HCT116 (cell line): ENCODE measurements at regions not wholly inside any gene's neighbourhood (a gene's known extent, or its start where the extent isn't known, plus 50 kb on each side); places are given as distances from the start of the nearest gene placed in this dataset.
A peak's percentile ranks its signal among the peaks of the same experiment; 100 is the strongest.

Experiments
- ATAC-seq: fragments of 200-7000 bp; cut with Tn5 transposase; 2 replicates; pipeline ENCODE4 v1.9.1; 2020; ENCODE audit warnings: mild to moderate bottlenecking, moderate library complexity
- BruUV-seq: library from RNA; stranded (reverse); fragments of 400-500 nt; replicated peaks from 2 replicates; lab custom pipeline; 2021; lab: Mats Ljungman, UMichigan
- CTCF ChIA-PET: fragments of 300-600 bp; sonication (Branson Sonifier 250); formaldehyde crosslinking; loops from one replicate; lab custom pipeline; 2021; ENCODE audit warnings: antibody characterized with exemption; lab: Charles Lee
- POLR2A ChIA-PET: fragments of 300-600, 350-600 bp; sonication (Branson Sonifier 250); formaldehyde crosslinking; loops from one replicate; lab custom pipeline; 2021; ENCODE audit warnings: antibody characterized with exemption; lab: Charles Lee
- RAD21 ChIA-PET, 2 experiments: fragments of 300-600 bp; sonication (Branson Sonifier 250); formaldehyde crosslinking; loops; one replicate each; lab custom pipeline; 2023; ENCODE audit warnings: low total read pairs in 2 of 2; ENCODE audit not compliant: uncharacterized antibody in 2 of 2, unreplicated experiment in 2 of 2, low non-redundant PET in 1 of 2; lab: Charles Lee
- DNase-seq: peaks from one replicate; pipeline ENCODE4 v3.0.0-alpha.2; 2010; ENCODE audit warnings: low read depth, low spot score
- H2AFZ ChIP-seq: fragments of 200-600 bp; shearing (Covaris generic), sonication (generic); 2 replicates; pipeline ENCODE4 v1.6.1; 2017; ENCODE audit warnings: low read depth, mixed run types, mixed read lengths, antibody characterized with exemption, low read length; ENCODE audit not compliant: poor library complexity, severe bottlenecking
- H3K27ac ChIP-seq: 2 replicates; pipeline ENCODE4 v1.5.1; 2012; ENCODE audit warnings: low read depth, low read length
- H3K27me3 ChIP-seq: fragments of 200-600 bp; sonication (generic); 2 replicates; pipeline ENCODE4 v1.6.1; 2016; ENCODE audit warnings: mixed run types, low read length, mixed read lengths; ENCODE audit not compliant: insufficient read depth
- H3K36me3 ChIP-seq, 2 experiments: fragments of 200-500 bp in 1 of 2; fragments of 200-600 bp in 1 of 2; sonication (Bioruptor generic) in 1 of 2; sonication (generic) in 1 of 2; 2 replicates each; pipeline versions ENCODE4 v1.5.1 to v1.6.1; 2014 to 2016; ENCODE audit warnings: low read length in 2 of 2, inconsistent platforms in 1 of 2, mixed read lengths in 1 of 2, mixed run types in 1 of 2; ENCODE audit not compliant: insufficient read depth in 2 of 2, control insufficient read depth in 1 of 2
- H3K4me1 ChIP-seq, 2 experiments: fragments of 200-600 bp in 1 of 2; sonication (generic) in 1 of 2; 2 replicates each; pipeline versions ENCODE4 v1.5.1 to v1.6.1; 2012 to 2017; ENCODE audit warnings: low read length in 2 of 2, inconsistent platforms in 1 of 2, mild to moderate bottlenecking in 1 of 2, mixed read lengths in 1 of 2, mixed run types in 1 of 2, moderate library complexity in 1 of 2; ENCODE audit not compliant: insufficient read depth in 2 of 2, control insufficient read depth in 1 of 2
- H3K4me2 ChIP-seq: fragments of 200-600 bp; sonication (generic); 2 replicates; pipeline ENCODE4 v1.6.1; 2017; ENCODE audit warnings: mixed run types, low read length, mixed read lengths
- H3K4me3 ChIP-seq, 2 experiments: fragments of 200-600 bp in 1 of 2; sonication (generic) in 1 of 2; replicated peaks in 1 of 2; 2 replicates each; pipeline ENCODE4 v1.5.1; 2011 to 2016; ENCODE audit warnings: low read length in 2 of 2, control low read depth in 1 of 2, low read depth in 1 of 2, mild to moderate bottlenecking in 1 of 2, mixed read lengths in 1 of 2, mixed run types in 1 of 2
- H3K79me2 ChIP-seq: fragments of 200-600 bp; sonication (generic); 2 replicates; pipeline ENCODE4 v1.6.1; 2017; ENCODE audit warnings: mild to moderate bottlenecking, mixed run types, low read length, moderate library complexity, mixed read lengths; ENCODE audit not compliant: insufficient read depth
- H3K9ac ChIP-seq: fragments of 200-600 bp; sonication (generic); 2 replicates; pipeline ENCODE4 v1.6.1; 2016; ENCODE audit warnings: low read length, mixed read lengths
- H3K9me2 ChIP-seq: fragments of 200-600 bp; sonication (generic), shearing (Covaris generic); 2 replicates; pipeline ENCODE4 v1.6.1; 2017; ENCODE audit warnings: mixed run types, mild to moderate bottlenecking, moderate library complexity; ENCODE audit not compliant: insufficient read depth
- H3K9me3 ChIP-seq, 2 experiments: fragments of 200-500 bp in 1 of 2; fragments of 200-600 bp in 1 of 2; sonication (Bioruptor generic) in 1 of 2; sonication (generic) in 1 of 2; 2 replicates each; pipeline ENCODE4 v1.6.1; 2014 to 2017; ENCODE audit warnings: low read length in 2 of 2, mixed read lengths in 2 of 2, inconsistent platforms in 1 of 2, low read depth in 1 of 2, mild to moderate bottlenecking in 1 of 2, mixed run types in 1 of 2, moderate library complexity in 1 of 2; ENCODE audit not compliant: control insufficient read depth in 1 of 2, insufficient read depth in 1 of 2
- H4K20me1 ChIP-seq: fragments of 200-600 bp; sonication (generic), shearing (Covaris generic); 2 replicates; pipeline ENCODE4 v1.6.1; 2017; ENCODE audit warnings: mixed run types, mild to moderate bottlenecking, moderate library complexity; ENCODE audit not compliant: insufficient read depth
- CEBPB ChIP-seq: IDR thresholded peaks from 2 replicates; pipeline ENCODE4 v1.6.1; 2012; ENCODE audit warnings: low read depth
- POLR2A ChIP-seq: IDR thresholded peaks from 2 replicates; pipeline ENCODE4 v1.7.0; 2011; ENCODE audit warnings: borderline replicate concordance; ENCODE audit not compliant: insufficient read depth, insufficient read length; ENCODE audit errors: extremely low read depth
- RAD21 ChIP-seq: IDR thresholded peaks from 2 replicates; pipeline ENCODE4 v1.6.1; 2012; ENCODE audit warnings: low read depth, mild to moderate bottlenecking
- intact Hi-C: fragments of 100-400 bp; cut with micrococcal nuclease; formaldehyde crosslinking; loops from 2 replicates; pipeline ENCODE4 v1.10.0; 2022
- TF ChIP-seq, protein P1 (sequence below), 3 experiments: fragments of 200-600 bp in 1 of 3; sonication (generic) in 1 of 3; IDR thresholded peaks in 2 of 3; conservative IDR thresholded peaks in 1 of 3; 2 replicates each; pipeline ENCODE4 v1.5.1; 2012 to 2017; ENCODE audit warnings: low read depth in 2 of 3, low read length in 2 of 3, antibody characterized with exemption in 1 of 3, borderline replicate concordance in 1 of 3, control low read depth in 1 of 3, mild to moderate bottlenecking in 1 of 3, mixed read lengths in 1 of 3, mixed run types in 1 of 3, moderate library complexity in 1 of 3; ENCODE audit not compliant: insufficient read depth in 1 of 3

- ATAC-seq = no peak; the same call in 1 of the 2 replicates
- Histone ChIP-seq H3K27me3 (no peaks in the 10 kb centered on the region), H3K4me2 (no peak overlapping the region), H3K4me3 (no peak overlapping the region), H3K79me2 (no peaks in the 10 kb centered on the region), H3K9me3 (peaks cover 9 to 10% of the 10 kb centered on the region in 2 experiments; a peak in 2 of 4 replicates), H3K4me1 (no peaks in the 10 kb centered on the region), H3K9me2 (no peaks in the 10 kb centered on the region), H3K27ac (no peak overlapping the region), H3K36me3 (no peaks in the 10 kb centered on the region), H4K20me1 (no peaks in the 10 kb centered on the region), H3K9ac (no peak overlapping the region), H2AFZ (no peak overlapping the region)
- ChIA-PET RAD21 (no interaction called here), CTCF (no interaction called here), POLR2A (no interaction called here)
- intact Hi-C loops = loop anchor here (1.0 to 10.0 kb wide), 2 partner anchors 1631 to 1920 kb away; no protein-coding TSS in a partner anchor
- TF ChIP-seq RAD21 (peak; percentile 51), POLR2A (no peak)
- TF ChIP-seq, protein P1, sequence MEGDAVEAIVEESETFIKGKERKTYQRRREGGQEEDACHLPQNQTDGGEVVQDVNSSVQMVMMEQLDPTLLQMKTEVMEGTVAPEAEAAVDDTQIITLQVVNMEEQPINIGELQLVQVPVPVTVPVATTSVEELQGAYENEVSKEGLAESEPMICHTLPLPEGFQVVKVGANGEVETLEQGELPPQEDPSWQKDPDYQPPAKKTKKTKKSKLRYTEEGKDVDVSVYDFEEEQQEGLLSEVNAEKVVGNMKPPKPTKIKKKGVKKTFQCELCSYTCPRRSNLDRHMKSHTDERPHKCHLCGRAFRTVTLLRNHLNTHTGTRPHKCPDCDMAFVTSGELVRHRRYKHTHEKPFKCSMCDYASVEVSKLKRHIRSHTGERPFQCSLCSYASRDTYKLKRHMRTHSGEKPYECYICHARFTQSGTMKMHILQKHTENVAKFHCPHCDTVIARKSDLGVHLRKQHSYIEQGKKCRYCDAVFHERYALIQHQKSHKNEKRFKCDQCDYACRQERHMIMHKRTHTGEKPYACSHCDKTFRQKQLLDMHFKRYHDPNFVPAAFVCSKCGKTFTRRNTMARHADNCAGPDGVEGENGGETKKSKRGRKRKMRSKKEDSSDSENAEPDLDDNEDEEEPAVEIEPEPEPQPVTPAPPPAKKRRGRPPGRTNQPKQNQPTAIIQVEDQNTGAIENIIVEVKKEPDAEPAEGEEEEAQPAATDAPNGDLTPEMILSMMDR (IDR thresholded peaks at IDR 0.05 in 2 of 3, conservative IDR thresholded peaks at IDR 0.05 in 1 of 3; ENCODE audit: borderline replicate concordance in 1 of 3, insufficient read depth in 1 of 3, low read depth in 2 of 3, low read length in 2 of 3) = peak; percentile 11 to 83 (median 75); a peak in 4 of 6 replicates
- peak; percentile 6 for DNase-seq
- no TSS peak for BruUV-seq
These were observed 580.2 kb downstream of the ETNK1 start for GRCh38 chr12:23204933-23205778.

GRCh38 chr12:23209793-23210192 lies 584.8 kb downstream of the ETNK1 start:
- CTCF ChIA-PET = no interaction called here
- H3K9ac ChIP-seq = no peak overlapping the region
- H3K36me3 ChIP-seq = no peaks in the 10 kb centered on the region
- BruUV-seq = no TSS peak
- no peaks in the 10 kb centered on the region for H3K4me1 ChIP-seq
- no peak overlapping the region for H3K4me3 ChIP-seq
- TF ChIP-seq POLR2A (no peak), CEBPB (no peak)
- TF ChIP-seq, protein P1 (IDR thresholded peaks at IDR 0.05 in 2 of 3, conservative IDR thresholded peaks at IDR 0.05 in 1 of 3; ENCODE audit: borderline replicate concordance in 1 of 3, insufficient read depth in 1 of 3, low read depth in 2 of 3, low read length in 2 of 3) = no peak
- TF ChIP-seq, all 23 proteins: peak for 0
- H3K79me2 ChIP-seq = no peaks in the 10 kb centered on the region
- no peak overlapping the region for H3K27ac ChIP-seq
- no peaks in the 10 kb centered on the region for H3K27me3 ChIP-seq
- no peaks in the 10 kb centered on the region for H3K9me2 ChIP-seq
- H3K9me3 ChIP-seq = peaks cover 4 to 14% of the 10 kb centered on the region in 2 experiments; a peak in 2 of 4 replicates
- intact Hi-C loops = loop anchor here (10.0 kb wide), 1 partner anchor 1915 kb away; no protein-coding TSS in a partner anchor
- H3K4me2 ChIP-seq = no peak overlapping the region
- ChIA-PET POLR2A (no interaction called here), RAD21 (no interaction called here)
- no peaks in the 10 kb centered on the region for H4K20me1 ChIP-seq
- no peak for DNase-seq
- ATAC-seq = no peak
- no peak overlapping the region for H2AFZ ChIP-seq
